GM23338 (cell line): ENCODE measurements at regions not wholly inside any gene's neighbourhood (a gene's known extent, or its start where the extent isn't known, plus 50 kb on each side); places are given as distances from the start of the nearest gene placed in this dataset.

Source experiments
- CTCF ChIP-seq, 2 experiments: fragments of 200-600 bp in 1 of 2; sonication (generic) in 1 of 2; conservative IDR thresholded peaks; 2 replicates each; pipeline versions ENCODE4 v1.5.1 to v1.6.1; 2016 to 2017; ENCODE audit warnings: antibody characterized with exemption in 2 of 2, low read depth in 2 of 2, mild to moderate bottlenecking in 2 of 2, moderate library complexity in 1 of 2
- EZH2 ChIP-seq: fragments of 200-600 bp; sonication (generic); IDR thresholded peaks from one replicate; pipeline ENCODE4 v1.8.0; 2017; ENCODE audit warnings: antibody characterized with exemption, mild to moderate bottlenecking, low read depth; ENCODE audit not compliant: unreplicated experiment
- EZH2phosphoT487 ChIP-seq: fragments of 200-600 bp; sonication (generic); IDR thresholded peaks from one replicate; pipeline ENCODE4 v1.8.1; 2018; ENCODE audit warnings: antibody characterized with exemption; ENCODE audit not compliant: unreplicated experiment
- JUNB ChIP-seq: IDR thresholded peaks from one replicate; pipeline ENCODE4 v1.6.1; 2016; ENCODE audit warnings: antibody characterized with exemption; ENCODE audit not compliant: unreplicated experiment
- POLR2AphosphoS5 ChIP-seq: IDR thresholded peaks from 2 replicates; pipeline ENCODE4 v1.6.1; 2016; ENCODE audit warnings: antibody characterized with exemption, low read depth
- ZNF331 ChIP-seq: fragments of 250-450 bp; sonication (Bioruptor Pico); IDR thresholded peaks from 2 replicates; pipeline ENCODE4 v1.5.0; 2020; ENCODE audit warnings: low read depth, mild to moderate bottlenecking, moderate library complexity
- TF ChIP-seq, protein P1 (sequence below): IDR thresholded peaks from one replicate; pipeline ENCODE4 v1.6.1; 2018; ENCODE audit warnings: antibody characterized with exemption; ENCODE audit not compliant: unreplicated experiment

GRCh38 chr1:26626994-26627393 is 68.8 kb upstream of the ARID1A start:
- TF ChIP-seq CTCF (conservative IDR thresholded peaks at IDR 0.05; ENCODE audit: low read depth in 2 of 2) (no peak), EZH2phosphoT487 (no peak), POLR2AphosphoS5 (no peak), ZNF331 (CRISPR knock-in tag) (no peak), EZH2 (no peak), JUNB (no peak)
- TF ChIP-seq, protein P1, sequence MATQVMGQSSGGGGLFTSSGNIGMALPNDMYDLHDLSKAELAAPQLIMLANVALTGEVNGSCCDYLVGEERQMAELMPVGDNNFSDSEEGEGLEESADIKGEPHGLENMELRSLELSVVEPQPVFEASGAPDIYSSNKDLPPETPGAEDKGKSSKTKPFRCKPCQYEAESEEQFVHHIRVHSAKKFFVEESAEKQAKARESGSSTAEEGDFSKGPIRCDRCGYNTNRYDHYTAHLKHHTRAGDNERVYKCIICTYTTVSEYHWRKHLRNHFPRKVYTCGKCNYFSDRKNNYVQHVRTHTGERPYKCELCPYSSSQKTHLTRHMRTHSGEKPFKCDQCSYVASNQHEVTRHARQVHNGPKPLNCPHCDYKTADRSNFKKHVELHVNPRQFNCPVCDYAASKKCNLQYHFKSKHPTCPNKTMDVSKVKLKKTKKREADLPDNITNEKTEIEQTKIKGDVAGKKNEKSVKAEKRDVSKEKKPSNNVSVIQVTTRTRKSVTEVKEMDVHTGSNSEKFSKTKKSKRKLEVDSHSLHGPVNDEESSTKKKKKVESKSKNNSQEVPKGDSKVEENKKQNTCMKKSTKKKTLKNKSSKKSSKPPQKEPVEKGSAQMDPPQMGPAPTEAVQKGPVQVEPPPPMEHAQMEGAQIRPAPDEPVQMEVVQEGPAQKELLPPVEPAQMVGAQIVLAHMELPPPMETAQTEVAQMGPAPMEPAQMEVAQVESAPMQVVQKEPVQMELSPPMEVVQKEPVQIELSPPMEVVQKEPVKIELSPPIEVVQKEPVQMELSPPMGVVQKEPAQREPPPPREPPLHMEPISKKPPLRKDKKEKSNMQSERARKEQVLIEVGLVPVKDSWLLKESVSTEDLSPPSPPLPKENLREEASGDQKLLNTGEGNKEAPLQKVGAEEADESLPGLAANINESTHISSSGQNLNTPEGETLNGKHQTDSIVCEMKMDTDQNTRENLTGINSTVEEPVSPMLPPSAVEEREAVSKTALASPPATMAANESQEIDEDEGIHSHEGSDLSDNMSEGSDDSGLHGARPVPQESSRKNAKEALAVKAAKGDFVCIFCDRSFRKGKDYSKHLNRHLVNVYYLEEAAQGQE, result no peak
